Stimulated activated CD4-positive, alpha-beta T cell treated with anti-CD3 and anti-CD28 coated beads, Interleukin-15, amount 100 ng/mL, for 24 hours (primary cell): ENCODE measurements at regions not wholly inside any gene's neighbourhood (a gene's known extent, or its start where the extent isn't known, plus 50 kb on each side); places are given as distances from the start of the nearest gene placed in this dataset.
A peak's percentile ranks its signal among the peaks of the same experiment; 100 is the strongest.
"Not testable (repeated sequence)": the region's sequence is repeated elsewhere in the genome, so short reads cannot be mapped to it uniquely, and the experiment has no call there.

Experiments used
- DNase-seq: peaks from one replicate; pipeline ENCODE4 v3.0.0-alpha.2; 2020

DNA sequence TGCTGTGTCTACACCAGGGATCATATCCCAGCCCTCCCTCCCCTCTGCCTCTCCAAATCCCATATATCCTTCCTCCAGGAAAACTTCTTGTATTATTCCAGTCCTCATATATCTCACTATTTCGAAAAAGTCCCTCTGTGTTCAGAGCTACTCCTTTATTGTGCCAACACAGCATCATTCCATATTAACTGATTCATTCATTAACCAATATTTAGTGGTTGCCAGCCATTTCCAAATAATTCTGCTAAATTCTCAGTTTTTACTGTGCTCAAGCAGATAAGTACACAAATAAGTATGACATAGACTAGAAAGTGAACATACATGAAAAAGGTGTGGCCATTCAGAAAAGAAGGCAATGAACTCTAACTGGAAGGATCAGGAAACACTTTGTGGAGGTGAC lies 241.6 kb upstream of the DUSP10 start:
- DNase-seq, result no peak

DNA sequence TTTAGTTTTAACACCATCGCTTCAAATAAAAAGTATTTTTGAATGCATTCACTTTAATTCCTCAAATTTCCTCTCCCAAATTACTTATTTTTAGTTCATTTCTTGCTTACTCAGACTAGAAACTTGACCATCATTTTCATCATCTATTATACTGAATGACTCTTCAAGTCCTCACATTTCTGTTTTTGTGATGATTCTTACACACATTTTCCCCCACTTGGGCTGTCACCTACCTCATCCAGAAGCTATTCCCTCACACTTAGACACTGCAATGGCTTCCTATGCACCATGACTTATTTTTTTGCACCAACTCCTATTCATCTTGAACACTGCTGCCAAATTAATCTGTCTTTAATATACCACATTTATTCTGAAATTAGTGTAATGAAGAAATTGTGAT lies 239.6 kb upstream of the DUSP10 start:
- DNase-seq, result no peak

DNA sequence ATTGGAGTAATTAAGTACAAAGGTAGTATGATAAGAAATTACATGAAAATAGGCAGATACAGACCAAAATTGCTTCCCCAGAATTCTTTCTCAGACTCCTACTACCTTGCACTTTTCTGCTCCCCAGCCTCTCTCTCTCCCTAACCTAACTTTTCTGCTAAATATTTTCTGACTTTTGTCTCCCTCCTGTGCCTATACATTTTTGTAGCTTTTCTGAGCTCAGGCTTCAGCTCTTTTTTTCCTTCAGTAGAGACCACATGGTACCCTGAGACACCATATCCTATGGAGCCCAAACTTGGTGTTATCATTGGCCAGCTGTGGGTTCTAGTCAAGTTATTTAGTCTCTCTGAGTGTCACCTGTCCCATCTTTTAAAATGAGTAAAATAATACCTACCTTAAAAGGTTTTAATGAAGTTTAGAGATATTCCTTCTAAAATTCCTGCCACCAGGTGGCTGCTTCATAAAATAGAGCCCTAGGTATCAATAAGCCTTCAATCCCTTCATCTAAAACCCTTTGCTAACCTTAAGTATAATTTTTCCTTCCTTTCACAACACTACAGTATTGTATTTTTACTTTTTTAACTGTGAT lies 237.6 kb upstream of the DUSP10 start:
- no peak for DNase-seq

DNA sequence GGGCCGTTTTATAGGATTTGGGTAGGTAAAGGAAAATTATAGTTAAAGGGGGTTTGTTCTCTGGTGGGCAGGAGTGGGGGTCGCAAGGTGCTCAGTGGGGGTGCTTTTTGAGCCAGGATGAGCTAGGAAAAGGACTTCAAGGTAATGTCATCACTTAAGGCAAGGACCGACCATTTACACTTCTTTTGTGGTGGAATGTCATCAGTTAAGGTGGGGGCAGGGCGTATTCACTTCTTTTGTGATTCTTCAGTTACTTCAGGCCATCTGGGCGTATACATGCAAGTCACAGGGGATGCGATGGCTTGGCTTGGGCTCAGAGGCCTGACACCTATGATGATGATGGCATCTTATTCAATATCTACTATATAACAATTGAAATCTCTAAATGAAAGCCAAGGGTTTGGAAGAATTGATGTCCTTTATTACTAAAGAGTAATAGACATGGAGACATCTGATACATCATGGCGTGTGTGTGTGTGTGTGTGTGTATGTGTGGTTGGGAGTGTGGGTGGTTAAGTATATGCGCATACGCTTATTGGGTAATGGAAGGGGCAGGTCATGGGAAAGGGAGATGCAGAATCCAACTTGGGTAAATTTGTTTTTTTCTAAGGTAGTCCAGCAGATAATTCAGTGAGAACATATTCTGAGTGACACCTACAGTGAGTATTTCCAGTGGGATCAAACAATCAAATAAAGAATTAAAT lies 236.9 kb upstream of the DUSP10 start:
- not testable (repeated sequence) for DNase-seq

GRCh38 chr1:221973787-221974186 lies 231.9 kb upstream of the DUSP10 start:
- DNase-seq, result not testable (repeated sequence)

DNA sequence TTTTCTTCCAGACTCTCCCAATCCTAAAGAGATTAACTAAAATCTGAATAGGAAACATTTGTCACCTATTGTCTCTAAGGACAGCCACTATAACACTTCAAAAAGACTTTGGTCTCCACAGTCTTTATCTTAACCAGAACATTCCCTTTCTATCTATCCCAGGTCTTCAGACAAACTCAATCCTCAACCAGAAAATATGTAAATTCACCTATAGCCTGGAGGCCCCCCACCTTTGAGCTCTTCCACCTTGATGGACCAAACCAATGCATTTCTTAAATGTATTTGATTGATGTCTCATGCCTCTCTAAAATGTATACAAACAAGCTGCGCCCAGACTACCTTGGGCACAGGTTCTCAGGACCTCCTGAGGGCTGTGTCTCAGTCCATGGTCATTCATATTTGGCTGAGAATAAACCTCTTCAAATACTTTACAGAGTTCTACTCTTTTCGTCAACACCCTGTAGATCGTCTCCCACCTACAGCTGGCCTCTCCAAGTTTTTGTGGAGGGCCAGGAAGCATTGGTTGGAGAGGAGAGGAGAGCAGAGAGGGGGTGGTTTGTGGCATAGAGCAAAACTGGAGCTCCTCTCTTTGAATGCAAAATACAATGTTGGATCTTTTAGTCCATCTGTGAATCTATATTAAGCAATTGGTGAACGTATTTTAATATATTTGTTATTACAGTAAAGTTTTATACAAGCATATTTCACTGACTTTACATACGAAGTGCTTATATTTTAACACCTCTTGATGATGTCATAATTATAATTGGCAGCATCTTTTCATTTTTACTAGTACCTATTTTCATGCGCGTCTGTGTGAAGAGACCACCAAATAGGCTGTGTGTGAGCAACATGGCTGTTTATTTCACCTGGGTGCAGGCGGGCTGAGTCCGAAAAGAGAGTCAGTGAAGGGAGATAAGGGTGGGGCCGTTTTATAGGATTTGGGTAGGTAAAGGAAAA lies 230.7 kb upstream of the DUSP10 start:
- DNase-seq, result no peak

DNA sequence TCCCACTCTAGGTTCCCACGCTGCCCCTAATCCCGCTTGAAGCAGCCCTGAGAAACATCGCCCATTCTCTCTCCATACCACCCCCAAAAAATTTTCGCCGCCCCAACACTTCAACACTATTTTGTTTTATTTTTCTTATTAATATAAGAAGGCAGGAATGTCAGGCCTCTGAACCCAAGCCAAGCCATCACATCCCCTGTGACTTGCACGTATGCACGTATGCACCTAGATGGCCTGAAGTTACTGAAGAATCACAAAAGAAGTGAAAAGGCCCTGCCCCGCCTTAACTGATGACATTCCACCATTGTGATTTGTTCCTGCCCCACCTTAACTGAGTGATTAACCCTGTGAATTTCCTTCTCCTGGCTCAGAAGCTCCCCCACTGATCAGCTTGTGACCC lies 229.1 kb upstream of the DUSP10 start:
- DNase-seq, result not testable (repeated sequence)

- not testable (repeated sequence) for DNase-seq
Measured at GRCh38 chr1:221969298-221969858, 227.5 kb upstream of the DUSP10 start.

DNA sequence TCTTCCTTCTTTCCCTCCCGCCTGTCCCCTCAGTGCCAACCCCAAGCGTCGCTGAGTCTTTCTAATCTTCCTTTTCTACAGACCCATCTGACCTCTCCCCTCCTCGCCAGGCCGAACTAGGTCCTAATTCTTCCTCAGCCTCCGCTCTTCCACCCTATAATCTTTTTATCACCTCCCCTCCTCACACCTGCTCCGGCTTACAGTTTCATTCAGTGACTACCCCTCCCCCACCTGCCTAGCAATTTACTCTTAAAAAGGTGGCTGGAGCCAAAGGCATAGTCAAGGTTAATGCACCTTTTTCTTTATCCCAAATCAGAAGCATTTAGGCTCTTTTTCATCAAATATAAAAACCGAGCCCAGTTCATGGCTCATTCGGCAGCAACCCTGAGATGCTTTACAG lies 225.6 kb upstream of the DUSP10 start:
- DNase-seq, result not testable (repeated sequence)

DNA sequence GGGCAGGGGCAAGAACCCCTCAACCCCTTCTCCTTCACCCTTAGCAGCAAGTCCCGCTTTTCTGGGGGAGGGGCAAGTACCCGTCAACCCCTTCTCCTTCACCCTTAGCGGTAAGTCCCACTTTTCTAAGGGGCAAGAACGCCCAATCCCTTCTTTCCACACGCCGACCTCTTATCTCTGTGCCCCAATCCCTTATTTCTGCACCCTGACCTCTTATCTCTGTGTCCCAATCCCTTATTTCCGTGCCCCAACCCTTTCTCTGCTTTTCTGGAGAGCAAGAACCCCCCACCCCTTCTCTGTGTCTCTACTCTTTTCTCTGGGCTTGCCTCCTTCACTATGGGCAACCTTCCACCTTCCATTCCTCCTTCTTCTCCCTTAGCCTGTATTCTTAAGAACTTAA lies 225.0 kb upstream of the DUSP10 start:
- not testable (repeated sequence) for DNase-seq

DNA sequence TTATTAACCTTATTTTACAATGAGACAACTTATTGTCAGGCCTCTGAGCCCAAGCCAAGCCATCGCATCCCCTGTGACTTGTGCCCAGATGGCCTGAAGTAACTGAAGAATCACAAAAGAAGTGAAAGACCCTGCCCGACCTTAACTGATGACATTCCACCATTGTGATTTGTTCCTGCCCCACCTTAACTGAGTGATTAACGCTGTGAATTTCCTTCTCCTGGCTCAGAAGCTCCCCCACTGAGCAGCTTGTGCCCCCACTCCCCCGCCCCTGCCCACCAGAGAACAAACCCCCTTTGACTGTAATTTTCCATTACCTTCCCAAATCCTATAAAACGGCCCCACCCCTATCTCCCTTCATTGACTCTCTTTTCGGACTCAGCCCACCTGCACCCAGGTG lies 224.0 kb upstream of the DUSP10 start:
- DNase-seq, result not testable (repeated sequence)

- no peak for DNase-seq
Measured at GRCh38 chr1:221965252-221965651, 223.4 kb upstream of the DUSP10 start.

DNA sequence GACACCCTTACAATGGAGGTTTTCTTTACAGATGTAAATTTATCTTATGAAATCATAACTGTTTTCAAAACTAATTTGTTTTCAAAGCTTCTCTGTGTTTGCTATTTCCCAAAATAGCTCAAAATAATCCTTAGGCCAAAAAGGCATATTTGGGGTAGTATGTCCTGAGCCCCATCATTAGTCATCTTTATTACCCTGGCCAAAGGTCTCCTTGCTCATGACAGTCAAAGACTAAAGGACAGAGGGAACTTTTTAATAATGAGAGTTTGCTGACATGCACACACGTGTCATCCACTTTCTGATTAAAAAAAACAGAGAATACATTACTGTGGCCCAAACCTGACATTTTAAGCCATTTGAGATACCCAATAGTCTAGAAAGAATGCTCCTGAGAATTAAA lies 221.9 kb upstream of the DUSP10 start:
- no peak for DNase-seq

DNA sequence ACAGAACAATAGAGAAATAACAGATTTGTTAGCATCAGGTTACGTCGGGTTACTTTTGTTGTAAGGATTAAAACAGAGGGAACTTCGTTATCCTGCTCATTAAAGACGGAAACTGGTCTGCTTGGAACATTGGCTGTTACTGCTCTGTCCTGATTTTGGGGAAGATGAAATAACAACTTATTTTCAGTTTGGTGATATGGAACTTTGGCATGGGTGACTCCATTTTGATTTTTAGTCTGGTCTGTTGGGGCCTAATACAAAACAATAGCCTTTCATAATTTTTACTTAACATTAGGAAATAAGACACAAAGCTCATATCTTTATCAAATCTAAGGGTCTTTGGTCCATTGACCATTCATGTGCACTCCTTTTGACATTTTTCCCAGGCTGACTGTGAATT lies 220.5 kb upstream of the DUSP10 start:
- no peak for DNase-seq

DNA sequence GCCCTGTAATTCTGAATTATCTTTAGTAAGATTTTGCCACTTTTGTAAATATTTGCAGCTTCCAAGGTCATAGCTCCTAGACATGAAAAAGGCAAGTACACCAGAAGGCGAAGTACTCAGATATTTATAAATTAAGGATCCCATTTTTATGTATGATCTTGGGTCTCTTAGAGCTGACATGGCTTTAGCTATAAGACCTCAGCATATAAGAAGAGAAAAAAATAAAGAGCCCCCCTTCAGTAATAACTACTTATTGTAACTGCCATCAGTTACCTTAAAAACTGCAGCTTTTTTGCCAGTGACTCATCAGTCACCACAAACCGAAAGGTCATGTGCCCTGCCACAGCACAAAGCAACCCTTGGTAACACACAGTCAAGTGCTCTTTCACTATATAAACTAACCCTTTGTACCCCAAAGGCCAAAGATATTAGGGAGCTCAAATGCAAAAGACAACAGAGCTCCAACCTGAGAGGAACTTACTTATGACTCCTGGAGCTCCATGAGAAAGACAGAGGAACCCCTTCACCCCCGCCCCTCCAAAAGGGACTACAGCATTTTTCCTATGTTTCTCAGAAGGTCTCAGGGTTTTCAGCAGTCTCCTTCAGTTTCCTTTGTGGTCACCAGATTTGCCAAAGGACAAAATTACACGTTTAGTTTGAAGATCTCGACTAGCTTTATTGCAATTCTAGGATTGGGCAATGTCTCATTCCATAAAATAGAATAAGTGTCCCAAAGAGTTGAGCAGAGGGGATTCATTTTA lies 219.8 kb upstream of the DUSP10 start:
- peak; percentile 59 for DNase-seq

GRCh38 chr1:221958161-221958562 lies 216.3 kb upstream of the DUSP10 start:
- not testable (repeated sequence) for DNase-seq

DNA sequence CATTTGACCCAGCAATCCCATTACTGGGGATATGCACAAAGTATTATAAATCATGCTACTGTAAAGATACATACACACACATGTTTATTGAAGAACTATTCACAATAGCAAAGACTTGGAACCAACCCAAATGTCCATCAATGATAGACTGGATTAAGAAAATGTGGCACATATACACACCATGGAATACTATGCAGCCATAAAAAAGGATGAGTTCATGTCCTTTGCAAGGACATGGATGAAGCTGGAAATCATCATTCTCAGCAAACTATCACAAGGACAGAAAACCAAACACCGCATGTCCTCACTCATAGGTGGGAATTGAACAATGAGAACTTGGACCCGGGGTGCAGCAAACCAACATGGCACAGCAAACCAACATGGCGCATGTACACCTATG lies 215.5 kb upstream of the DUSP10 start:
- DNase-seq, result not testable (repeated sequence)

DNA sequence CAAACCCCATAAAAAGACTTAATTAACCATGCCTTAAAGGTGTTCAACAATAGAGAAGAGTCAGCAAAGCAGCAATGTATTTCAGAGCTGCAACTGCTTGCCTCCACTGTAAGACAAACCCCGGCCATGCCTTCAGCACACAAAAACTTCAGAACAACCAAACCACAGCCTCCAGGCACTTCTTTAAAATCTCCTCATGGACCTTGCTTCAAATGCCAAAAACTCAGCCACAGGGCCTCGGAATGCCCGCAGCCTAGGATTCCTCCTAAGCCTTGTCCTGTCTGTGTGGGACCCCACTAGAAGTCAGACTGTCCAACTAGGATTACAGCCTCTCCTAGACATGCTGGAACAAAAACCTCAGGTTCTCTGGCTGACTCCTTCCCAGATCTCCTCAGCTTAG lies 208.1 kb upstream of the DUSP10 start:
- DNase-seq, result no peak

- DNase-seq, result no peak
Measured at GRCh38 chr1:221948459-221948858, 206.6 kb upstream of the DUSP10 start.

GRCh38 chr1:221947731-221948130 lies 205.8 kb upstream of the DUSP10 start:
- no peak for DNase-seq

DNA sequence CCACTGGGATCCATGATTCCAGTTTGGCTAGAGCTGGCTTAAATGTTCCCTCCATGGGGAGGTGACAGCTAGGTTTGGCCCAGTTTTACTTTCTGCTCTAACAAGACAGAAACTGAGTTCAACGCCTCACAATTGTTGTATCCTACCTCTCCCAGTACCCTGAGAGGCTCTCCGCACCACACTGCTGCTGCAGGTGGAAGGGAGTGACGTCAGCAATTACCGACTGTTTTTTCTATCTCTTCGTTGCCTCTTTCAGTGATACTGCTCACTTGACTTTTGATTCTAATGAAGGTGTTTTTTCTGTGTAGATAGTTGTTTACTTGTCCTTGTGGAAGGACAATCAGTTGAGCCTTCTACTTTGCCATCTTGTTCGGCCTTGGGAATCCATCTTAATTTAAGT lies 204.9 kb upstream of the DUSP10 start:
- DNase-seq, result no peak

GRCh38 chr1:221945669-221946068 lies 203.8 kb upstream of the DUSP10 start:
- DNase-seq, result no peak
